GM12864 (cell line): ENCODE measurements at regions not wholly inside any gene's neighbourhood (a gene's known extent, or its start where the extent isn't known, plus 50 kb on each side); places are given as distances from the start of the nearest gene placed in this dataset.

ENCODE experiments used
- DNase-seq: peaks from one replicate; pipeline ENCODE4 v3.0.0-alpha.2; 2011; ENCODE audit warnings: low read depth
- H3K4me3 ChIP-seq: 2 replicates; pipeline ENCODE4 v1.5.1; 2011; ENCODE audit warnings: mild to moderate bottlenecking, low read depth, low read length, control low read depth
- CTCF ChIP-seq: IDR thresholded peaks from 2 replicates; pipeline ENCODE4 v1.5.1; 2011; ENCODE audit warnings: low read depth, mild to moderate bottlenecking, moderate library complexity, low read length, control low read depth, inconsistent platforms; ENCODE audit errors: missing control alignments

- H3K4me3 ChIP-seq, result no peak overlapping the region
- TF ChIP-seq CTCF, result no peak
- DNase-seq, result no peak
Observed at GRCh38 chr14:97491697-97492096, 694.5 kb downstream of the VRK1 start.

- no peak for DNase-seq
Observed at GRCh38 chr14:97499790-97500481, 702.8 kb downstream of the VRK1 start.

GRCh38 chr14:97506626-97507025 lies 709.4 kb downstream of the VRK1 start:
- no peak for TF ChIP-seq CTCF

More at GRCh38 chr14:97499790-97500481, 702.8 kb downstream of the VRK1 start:
- H3K4me3 ChIP-seq, result no peak overlapping the region
- TF ChIP-seq CTCF, result no peak

GRCh38 chr14:97513891-97514290 lies 716.7 kb downstream of the VRK1 start:
- no peak for DNase-seq

More at GRCh38 chr14:97506626-97507025, 709.4 kb downstream of the VRK1 start:
- H3K4me3 ChIP-seq, result no peak overlapping the region
- no peak for DNase-seq

GRCh38 chr14:97517566-97518234 lies 720.5 kb downstream of the VRK1 start:
- DNase-seq, result no peak

More at GRCh38 chr14:97513891-97514290, 716.7 kb downstream of the VRK1 start:
- no peak overlapping the region for H3K4me3 ChIP-seq
- TF ChIP-seq CTCF, result no peak

GRCh38 chr14:97523936-97524335 lies 726.8 kb downstream of the VRK1 start:
- no peak overlapping the region for H3K4me3 ChIP-seq
- DNase-seq, result no peak
- no peak for TF ChIP-seq CTCF

More at GRCh38 chr14:97517566-97518234, 720.5 kb downstream of the VRK1 start:
- TF ChIP-seq CTCF, result no peak
- no peak overlapping the region for H3K4me3 ChIP-seq
